HG03571 (cell line): ENCODE measurements at regions not wholly inside any gene's neighbourhood (a gene's known extent, or its start where the extent isn't known, plus 50 kb on each side); places are given as distances from the start of the nearest gene placed in this dataset.
"Not testable (repeated sequence)": the region's sequence is repeated elsewhere in the genome, so short reads cannot be mapped to it uniquely, and the experiment has no call there.

ENCODE experiments used
- ATAC-seq: cut with Tn5 transposase; IDR thresholded peaks from one replicate; pipeline ENCODE4 v1.9.1; 2021; ENCODE audit not compliant: unreplicated experiment

GRCh38 chr4:86522349-86522748, 71.8 kb upstream of the PTPN13 start:
- no peak for ATAC-seq

DNA sequence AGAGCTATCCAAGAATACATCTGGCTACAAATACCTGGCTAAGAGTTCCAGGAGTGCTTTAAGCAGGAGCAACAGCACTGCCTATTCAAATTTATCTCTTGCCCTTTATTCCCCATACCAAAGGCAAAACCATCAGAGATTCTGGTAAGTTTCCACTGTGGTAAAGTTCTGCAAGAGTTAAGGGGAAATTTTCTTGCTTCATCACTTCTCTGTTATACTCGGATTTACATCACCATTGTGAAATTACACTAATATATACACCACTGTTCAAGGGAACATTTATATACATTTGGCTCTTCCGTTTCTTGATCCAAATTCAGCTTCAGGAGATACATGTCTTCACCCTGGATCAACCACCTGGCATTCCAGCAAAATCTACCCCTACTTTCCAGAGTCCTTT, 70.8 kb upstream of the PTPN13 start:
- no peak for ATAC-seq

DNA sequence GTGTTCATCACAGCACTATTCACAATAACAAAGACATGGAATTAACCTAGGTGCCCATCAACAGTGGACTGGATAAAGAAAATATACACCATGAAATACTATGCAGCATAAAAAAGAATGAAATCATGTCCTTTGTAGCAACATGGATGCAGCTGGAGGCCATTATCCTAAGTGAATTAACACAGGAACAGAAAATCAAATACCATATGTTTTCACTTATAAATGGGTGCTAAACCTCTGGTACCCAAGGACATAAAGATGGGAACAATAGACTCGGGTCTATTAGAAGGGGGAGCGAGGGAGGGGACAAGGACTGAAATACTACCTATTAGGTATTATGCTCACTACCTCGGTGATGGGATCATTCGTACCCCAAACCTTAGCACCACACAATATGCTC, 66.4 kb upstream of the PTPN13 start:
- ATAC-seq: not testable (repeated sequence)

DNA sequence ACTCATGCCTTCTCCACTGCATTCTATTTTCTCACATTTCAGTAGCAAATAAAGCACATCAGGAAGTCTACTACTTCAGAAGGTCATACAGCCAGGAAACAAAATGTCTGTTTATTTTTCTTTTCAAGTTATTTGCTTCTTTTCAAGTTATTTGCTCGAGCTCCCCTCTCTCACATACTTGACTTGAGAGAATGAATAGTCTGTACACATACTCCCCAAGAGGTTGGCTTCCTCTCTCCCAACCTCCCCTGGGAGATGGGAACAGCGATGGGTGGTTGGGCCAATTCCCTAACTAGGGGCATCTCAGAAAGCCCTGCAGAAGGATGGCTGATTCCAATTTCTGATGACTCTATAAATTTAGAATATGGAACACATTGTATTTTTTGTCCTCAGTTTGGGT, 64.7 kb upstream of the PTPN13 start:
- no peak for ATAC-seq

DNA sequence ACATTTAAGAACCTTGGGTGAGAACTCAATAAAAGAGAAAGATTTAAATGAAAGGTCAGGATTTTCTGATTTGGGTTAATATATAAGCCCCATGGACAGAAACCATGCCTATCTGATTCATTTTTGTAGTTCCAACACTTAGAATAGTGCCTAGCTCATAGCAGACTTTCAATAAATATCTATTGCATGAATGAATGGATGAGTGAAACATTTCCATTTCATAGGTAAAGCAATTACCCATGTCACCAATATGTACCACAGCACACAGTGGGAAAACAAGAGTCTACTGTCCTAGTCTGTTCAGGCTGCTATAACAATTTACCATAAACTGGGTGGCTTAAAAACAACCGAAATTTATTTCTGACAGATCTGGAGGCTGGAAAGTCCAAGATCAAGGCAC, 63.9 kb upstream of the PTPN13 start:
- ATAC-seq: peak; percentile 68

- no peak for ATAC-seq
These were observed 62.7 kb upstream of the PTPN13 start for GRCh38 chr4:86531440-86531839.

- no peak for ATAC-seq
These were observed 61.3 kb upstream of the PTPN13 start for GRCh38 chr4:86532851-86533250.

DNA sequence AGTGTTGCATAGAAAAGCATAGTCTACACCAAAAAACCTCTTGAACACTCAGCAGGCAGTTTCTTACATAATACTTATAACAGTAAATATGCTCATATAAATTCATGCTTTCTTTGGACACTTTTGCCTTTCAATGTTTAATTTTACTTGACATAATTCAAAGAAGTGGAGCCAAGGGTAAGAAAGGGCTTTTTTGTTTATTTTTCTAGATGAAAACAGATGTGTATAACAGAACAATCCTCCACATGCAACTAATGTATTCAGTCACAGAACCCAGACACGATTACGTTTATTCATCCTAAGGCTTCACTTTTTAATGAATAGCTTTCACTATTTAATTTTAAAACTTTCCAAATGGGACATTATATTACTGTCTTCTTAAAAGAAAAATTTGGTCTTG, 58.0 kb upstream of the PTPN13 start:
- ATAC-seq: no peak

- no peak for ATAC-seq
These were observed 51.6 kb upstream of the PTPN13 start for GRCh38 chr4:86542319-86543027.

DNA sequence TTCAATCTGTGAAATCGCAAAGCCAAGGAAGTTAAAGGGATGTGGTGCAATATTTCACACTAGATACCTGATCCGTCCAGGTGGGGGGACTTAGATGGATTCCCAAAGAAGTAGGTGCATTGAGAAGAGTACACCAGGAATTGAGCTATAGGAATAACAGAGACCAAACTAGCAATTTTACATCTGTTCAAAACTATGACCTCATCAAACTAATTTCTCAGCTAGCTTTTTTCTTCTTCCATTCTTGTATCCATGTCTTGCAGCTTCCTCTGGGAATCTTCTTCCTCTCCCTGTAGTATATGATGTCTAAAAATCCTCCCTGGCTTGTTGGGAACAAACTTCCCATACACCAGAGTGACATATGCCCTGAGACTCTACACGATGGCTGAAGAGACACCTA, 51.0 kb upstream of the PTPN13 start:
- ATAC-seq: no peak

DNA sequence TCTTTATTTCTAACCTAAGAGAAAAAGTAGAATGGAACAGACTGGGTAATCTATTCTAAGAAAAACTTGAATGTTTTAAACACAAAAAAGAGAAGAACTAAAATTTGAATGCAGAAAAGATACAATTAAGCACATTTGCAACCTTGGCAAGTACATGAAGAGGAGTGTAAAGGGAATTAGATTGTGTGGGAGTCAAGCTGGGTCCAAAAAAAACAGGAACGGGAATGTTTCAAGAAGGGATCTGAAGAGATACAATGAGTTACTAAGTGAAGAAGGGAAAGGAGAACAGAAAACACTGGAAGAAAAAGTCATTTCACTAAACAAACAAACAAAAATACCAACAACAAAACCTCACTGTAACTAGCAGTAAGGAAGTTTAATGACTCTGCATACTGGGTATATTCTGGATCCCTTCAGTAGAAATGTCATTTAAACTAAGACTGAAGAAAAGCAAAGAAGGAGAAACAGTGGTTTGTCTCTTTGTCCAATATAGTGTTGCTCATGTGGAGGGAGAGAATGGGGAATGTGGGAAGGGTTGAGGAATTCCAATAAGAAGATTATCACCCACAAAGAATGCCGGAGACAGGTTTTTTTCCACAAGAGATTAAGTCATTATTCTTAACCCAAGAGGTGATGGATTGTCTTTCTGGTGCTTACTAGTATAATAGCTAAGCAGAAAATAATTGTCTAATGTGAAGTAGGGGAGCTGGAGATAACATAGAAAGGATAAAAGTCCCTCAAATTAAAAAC, 50.4 kb upstream of the PTPN13 start:
- ATAC-seq: no peak

DNA sequence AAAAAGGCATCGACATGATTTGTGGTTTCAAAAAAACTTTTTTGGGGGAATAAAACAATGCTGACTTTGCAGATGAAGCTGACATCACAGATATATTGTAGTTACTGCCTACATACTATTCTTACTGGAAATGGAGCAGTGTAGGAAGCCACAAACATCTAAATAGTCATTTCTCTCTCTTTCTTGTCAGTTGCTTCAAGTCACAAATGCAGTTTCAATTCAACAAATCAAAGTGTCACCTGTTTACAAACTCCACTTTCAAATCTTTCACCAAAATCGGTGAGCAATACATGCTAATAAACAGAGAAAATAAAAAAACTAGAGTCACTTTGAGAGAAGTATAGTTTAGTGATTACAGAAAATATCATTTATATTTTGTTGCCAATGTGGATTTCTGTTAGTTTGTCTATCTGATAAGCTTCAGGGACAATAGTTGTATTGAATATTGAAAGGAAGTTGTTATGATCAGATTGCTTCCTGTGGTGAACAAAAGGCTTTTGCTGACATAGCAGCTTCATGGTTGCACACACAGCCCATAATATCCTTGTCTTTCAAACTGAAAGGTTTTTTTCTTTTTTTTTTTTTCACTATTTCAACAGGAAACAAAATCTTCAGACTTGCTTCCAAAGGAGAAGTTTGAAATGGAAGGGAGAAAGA, 49.7 kb upstream of the PTPN13 start:
- peak; percentile 71 for ATAC-seq
